ENCODE measurements at regions not wholly inside any gene's neighbourhood (a gene's known extent, or its start where the extent isn't known, plus 50 kb on each side); places are given as distances from the start of the nearest gene placed in this dataset.

GRCh38 chr15:91555312-91555711 lies 298.2 kb upstream of the SLCO3A1 start:
- Histone ChIP-seq H2AFZ (ENCODE audit: control insufficient read depth, low read length) (no peak overlapping the region), H3K9ac (ENCODE audit: control insufficient read depth, extremely low read depth, insufficient read depth, low read length) (no peak overlapping the region), H3K36me3 (ENCODE audit: control insufficient read depth in 2 of 2, extremely low read depth in 1 of 2, insufficient read depth in 2 of 2, low read length in 2 of 2) (no peaks in the 10 kb centered on the region), H3K79me2 (ENCODE audit: control insufficient read depth, insufficient read depth, low read length) (no peaks in the 10 kb centered on the region), H3K27me3 (ENCODE audit: control insufficient read depth, extremely low read depth, insufficient read depth, low read length) (no peaks in the 10 kb centered on the region), H3K4me2 (ENCODE audit: control insufficient read depth, extremely low read depth, insufficient read depth, low read depth, low read length) (no peak overlapping the region), H3K9me1 (ENCODE audit: control insufficient read depth, extremely low read depth, insufficient read depth, low read length) (no peaks in the 10 kb centered on the region), H3K9me3 (ENCODE audit: control insufficient read depth, low read depth, low read length) (no peaks in the 10 kb centered on the region), H3K4me3 (ENCODE audit: control insufficient read depth in 2 of 3, extremely low read depth in 1 of 3, insufficient read depth in 2 of 3, low read depth in 1 of 3, low read length in 3 of 3) (no peak overlapping the region), H3K4me1 (ENCODE audit: control insufficient read depth, extremely low read depth, insufficient read depth, low read length) (no peaks in the 10 kb centered on the region), H3K27ac (ENCODE audit: control insufficient read depth, insufficient read depth, low read length) (no peak overlapping the region), H4K20me1 (ENCODE audit: control insufficient read depth, extremely low read depth, insufficient read depth, low read length) (no peaks in the 10 kb centered on the region)
- no peak for TF ChIP-seq CTCF (optimal IDR thresholded peaks at IDR 0.05 in 1 of 3, IDR thresholded peaks at IDR 0.05 in 1 of 3, conservative IDR thresholded peaks at IDR 0.05 in 1 of 3; ENCODE audit: extremely low read depth in 1 of 3, insufficient read depth in 2 of 3, low read length in 3 of 3)
- TF ChIP-seq EZH2 (IDR thresholded peaks at IDR 0.05; ENCODE audit: low read length), result no peak
- dilution Hi-C loops (cut with MboI; ENCODE audit: extremely low pct_ligation_motif_present, low sequenced_read_pairs), result no loop called here
- no peak for FAIRE-seq
- DNase-seq (ENCODE audit: low read depth, low spot score), result no peak

- Histone ChIP-seq H3K4me3 (ENCODE audit: control insufficient read depth in 2 of 3, extremely low read depth in 1 of 3, insufficient read depth in 2 of 3, low read depth in 1 of 3, low read length in 3 of 3) (no peak overlapping the region), H3K4me1 (ENCODE audit: control insufficient read depth, extremely low read depth, insufficient read depth, low read length) (peaks cover 12% of the 10 kb centered on the region), H3K9me3 (ENCODE audit: control insufficient read depth, low read depth, low read length) (no peaks in the 10 kb centered on the region), H2AFZ (ENCODE audit: control insufficient read depth, low read length) (no peak overlapping the region), H4K20me1 (ENCODE audit: control insufficient read depth, extremely low read depth, insufficient read depth, low read length) (no peaks in the 10 kb centered on the region), H3K27ac (ENCODE audit: control insufficient read depth, insufficient read depth, low read length) (no peak overlapping the region), H3K9me1 (ENCODE audit: control insufficient read depth, extremely low read depth, insufficient read depth, low read length) (no peaks in the 10 kb centered on the region), H3K36me3 (ENCODE audit: control insufficient read depth in 2 of 2, extremely low read depth in 1 of 2, insufficient read depth in 2 of 2, low read length in 2 of 2) (no peaks in the 10 kb centered on the region), H3K4me2 (ENCODE audit: control insufficient read depth, extremely low read depth, insufficient read depth, low read depth, low read length) (no peak overlapping the region), H3K79me2 (ENCODE audit: control insufficient read depth, insufficient read depth, low read length) (no peaks in the 10 kb centered on the region), H3K27me3 (ENCODE audit: control insufficient read depth, extremely low read depth, insufficient read depth, low read length) (no peaks in the 10 kb centered on the region), H3K9ac (ENCODE audit: control insufficient read depth, extremely low read depth, insufficient read depth, low read length) (no peak overlapping the region)
- TF ChIP-seq CTCF (optimal IDR thresholded peaks at IDR 0.05 in 1 of 3, IDR thresholded peaks at IDR 0.05 in 1 of 3, conservative IDR thresholded peaks at IDR 0.05 in 1 of 3; ENCODE audit: extremely low read depth in 1 of 3, insufficient read depth in 2 of 3, low read length in 3 of 3) (no peak), EZH2 (IDR thresholded peaks at IDR 0.05; ENCODE audit: low read length) (no peak)
- dilution Hi-C loops (cut with MboI; ENCODE audit: extremely low pct_ligation_motif_present, low sequenced_read_pairs), result no loop called here
- FAIRE-seq (no peak), DNase-seq (ENCODE audit: low read depth, low spot score) (no peak)
These were observed 296.6 kb upstream of the SLCO3A1 start for GRCh38 chr15:91556926-91557325.

Measured in keratinocyte (primary cell).